Neural cell (in vitro differentiated cells): ENCODE measurements at regions not wholly inside any gene's neighbourhood (a gene's known extent, or its start where the extent isn't known, plus 50 kb on each side); places are given as distances from the start of the nearest gene placed in this dataset.

Experiments used
- H2AFZ ChIP-seq: fragments of 200-600, 300-800 bp; sonication (generic), shearing (Covaris generic); 2 replicates; pipeline ENCODE4 v1.6.0; 2014; ENCODE audit warnings: low read depth, mild to moderate bottlenecking, antibody characterized with exemption, low read length, moderate library complexity
- H3F3A ChIP-seq: fragments of 200-600 bp; shearing (Covaris generic); 2 replicates; pipeline ENCODE4 v1.6.1; 2016; ENCODE audit warnings: mild to moderate bottlenecking, moderate library complexity, mixed read lengths, antibody characterized with exemption, low read length; ENCODE audit not compliant: insufficient read depth, poor library complexity, severe bottlenecking
- H3K27ac ChIP-seq: fragments of 200-600, 300-800 bp; sonication (generic), shearing (Covaris generic); 2 replicates; pipeline ENCODE4 v1.5.1; 2014; ENCODE audit warnings: mild to moderate bottlenecking, low read length, moderate library complexity
- H3K27me3 ChIP-seq: fragments of 300-800, 200-600 bp; sonication (generic), shearing (Covaris generic); 2 replicates; pipeline ENCODE4 v1.6.0; 2014; ENCODE audit warnings: mild to moderate bottlenecking, low read depth, low read length, moderate library complexity; ENCODE audit not compliant: insufficient read depth
- H3K36me3 ChIP-seq: fragments of 300-800, 200-600 bp; sonication (generic), shearing (Covaris generic); 2 replicates; pipeline ENCODE4 v1.5.1; 2014; ENCODE audit warnings: mild to moderate bottlenecking, antibody characterized with exemption, low read length, moderate library complexity; ENCODE audit not compliant: insufficient read depth
- H3K4me2 ChIP-seq: fragments of 300-800, 200-600 bp; sonication (generic), shearing (Covaris generic); 2 replicates; pipeline ENCODE4 v1.6.0; 2014; ENCODE audit warnings: mild to moderate bottlenecking, low read length
- H3K4me3 ChIP-seq: fragments of 300-800, 200-600 bp; sonication (generic), shearing (Covaris generic); 2 replicates; pipeline ENCODE4 v1.5.1; 2014; ENCODE audit warnings: mild to moderate bottlenecking, low read length, moderate library complexity
- H3K79me2 ChIP-seq: fragments of 200-600 bp; shearing (Covaris generic); replicated peaks from 2 replicates; pipeline ENCODE4 v1.6.0; 2014; ENCODE audit warnings: mild to moderate bottlenecking, low read length, moderate library complexity; ENCODE audit not compliant: insufficient read depth
- H3K9ac ChIP-seq: fragments of 300-800, 200-600 bp; sonication (generic), shearing (Covaris generic); 2 replicates; pipeline ENCODE4 v1.6.1; 2016; ENCODE audit warnings: mild to moderate bottlenecking, low read length, mixed read lengths
- H3K9me2 ChIP-seq: fragments of 200-600 bp; shearing (Covaris generic); 2 replicates; pipeline ENCODE4 v1.6.1; 2016; ENCODE audit warnings: mild to moderate bottlenecking, low read length, mixed read lengths; ENCODE audit not compliant: insufficient read depth
- H3K9me3 ChIP-seq: fragments of 200-600, 300-800 bp; sonication (generic), shearing (Covaris generic); 2 replicates; pipeline ENCODE4 v1.6.1; 2016; ENCODE audit warnings: mild to moderate bottlenecking, mixed run types, low read length, moderate library complexity, mixed read lengths
- H4K20me1 ChIP-seq: fragments of 200-600 bp; shearing (Covaris generic); 2 replicates; pipeline ENCODE4 v1.6.1; 2016; ENCODE audit warnings: mild to moderate bottlenecking, mixed run types; ENCODE audit not compliant: insufficient read depth
- EP300 ChIP-seq: fragments of 450-650 bp; conservative IDR thresholded peaks from 2 replicates; pipeline ENCODE4 v1.6.1; 2014; ENCODE audit warnings: antibody characterized with exemption, mild to moderate bottlenecking, moderate library complexity; ENCODE audit not compliant: poor library complexity, severe bottlenecking
- MXI1 ChIP-seq: fragments of 450-650 bp; conservative IDR thresholded peaks from 2 replicates; pipeline ENCODE4 v1.6.1; 2014; ENCODE audit warnings: antibody characterized with exemption, mild to moderate bottlenecking; ENCODE audit not compliant: poor library complexity, severe bottlenecking
- POLR2AphosphoS5 ChIP-seq: IDR thresholded peaks from 2 replicates; pipeline ENCODE4 v1.6.1; 2012
- SMC3 ChIP-seq: fragments of 450-650 bp; conservative IDR thresholded peaks from 2 replicates; pipeline ENCODE4 v1.6.1; 2014; ENCODE audit warnings: antibody characterized with exemption, mild to moderate bottlenecking, moderate library complexity; ENCODE audit not compliant: poor library complexity
- TAF1 ChIP-seq: IDR thresholded peaks from 2 replicates; pipeline ENCODE4 v1.6.1; 2012; ENCODE audit warnings: low read depth
- TF ChIP-seq, protein P1 (sequence below): fragments of 450-650 bp; IDR thresholded peaks from 2 replicates; pipeline ENCODE4 v1.5.1; 2014; ENCODE audit warnings: antibody characterized with exemption, mild to moderate bottlenecking, moderate library complexity; ENCODE audit not compliant: poor library complexity, severe bottlenecking
- TF ChIP-seq, protein P2 (sequence below): IDR thresholded peaks from 2 replicates; pipeline ENCODE4 v1.6.1; 2012; ENCODE audit warnings: borderline replicate concordance

DNA sequence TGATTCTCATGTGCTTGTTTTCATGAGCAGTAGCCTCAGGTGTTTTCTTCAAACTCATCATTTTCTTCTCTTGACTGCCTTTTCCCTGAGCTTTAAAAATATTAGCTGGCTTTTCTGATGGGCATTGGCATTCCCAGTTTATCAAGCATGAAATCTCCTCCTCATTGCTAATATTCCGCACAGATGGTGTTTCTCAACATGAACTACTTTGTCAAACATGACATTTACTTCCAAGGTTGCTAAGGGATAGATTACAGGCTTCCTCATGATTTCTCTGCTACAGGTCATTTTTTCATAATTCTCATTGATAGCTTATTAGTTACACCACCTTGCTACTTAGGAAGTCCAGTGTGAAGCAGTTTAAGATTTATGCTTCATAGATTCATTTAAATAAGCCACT is 1116.9 kb upstream of the CNTNAP5 start:
- H3K9me3 ChIP-seq, result no peaks in the 10 kb centered on the region
- H3K9me2 ChIP-seq, result no peaks in the 10 kb centered on the region
- TF ChIP-seq, protein P1, sequence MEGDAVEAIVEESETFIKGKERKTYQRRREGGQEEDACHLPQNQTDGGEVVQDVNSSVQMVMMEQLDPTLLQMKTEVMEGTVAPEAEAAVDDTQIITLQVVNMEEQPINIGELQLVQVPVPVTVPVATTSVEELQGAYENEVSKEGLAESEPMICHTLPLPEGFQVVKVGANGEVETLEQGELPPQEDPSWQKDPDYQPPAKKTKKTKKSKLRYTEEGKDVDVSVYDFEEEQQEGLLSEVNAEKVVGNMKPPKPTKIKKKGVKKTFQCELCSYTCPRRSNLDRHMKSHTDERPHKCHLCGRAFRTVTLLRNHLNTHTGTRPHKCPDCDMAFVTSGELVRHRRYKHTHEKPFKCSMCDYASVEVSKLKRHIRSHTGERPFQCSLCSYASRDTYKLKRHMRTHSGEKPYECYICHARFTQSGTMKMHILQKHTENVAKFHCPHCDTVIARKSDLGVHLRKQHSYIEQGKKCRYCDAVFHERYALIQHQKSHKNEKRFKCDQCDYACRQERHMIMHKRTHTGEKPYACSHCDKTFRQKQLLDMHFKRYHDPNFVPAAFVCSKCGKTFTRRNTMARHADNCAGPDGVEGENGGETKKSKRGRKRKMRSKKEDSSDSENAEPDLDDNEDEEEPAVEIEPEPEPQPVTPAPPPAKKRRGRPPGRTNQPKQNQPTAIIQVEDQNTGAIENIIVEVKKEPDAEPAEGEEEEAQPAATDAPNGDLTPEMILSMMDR, result no peak
- TF ChIP-seq SMC3 (no peak), POLR2AphosphoS5 (peak; percentile 28), EP300 (peak; percentile 26)
- TF ChIP-seq, protein P2, sequence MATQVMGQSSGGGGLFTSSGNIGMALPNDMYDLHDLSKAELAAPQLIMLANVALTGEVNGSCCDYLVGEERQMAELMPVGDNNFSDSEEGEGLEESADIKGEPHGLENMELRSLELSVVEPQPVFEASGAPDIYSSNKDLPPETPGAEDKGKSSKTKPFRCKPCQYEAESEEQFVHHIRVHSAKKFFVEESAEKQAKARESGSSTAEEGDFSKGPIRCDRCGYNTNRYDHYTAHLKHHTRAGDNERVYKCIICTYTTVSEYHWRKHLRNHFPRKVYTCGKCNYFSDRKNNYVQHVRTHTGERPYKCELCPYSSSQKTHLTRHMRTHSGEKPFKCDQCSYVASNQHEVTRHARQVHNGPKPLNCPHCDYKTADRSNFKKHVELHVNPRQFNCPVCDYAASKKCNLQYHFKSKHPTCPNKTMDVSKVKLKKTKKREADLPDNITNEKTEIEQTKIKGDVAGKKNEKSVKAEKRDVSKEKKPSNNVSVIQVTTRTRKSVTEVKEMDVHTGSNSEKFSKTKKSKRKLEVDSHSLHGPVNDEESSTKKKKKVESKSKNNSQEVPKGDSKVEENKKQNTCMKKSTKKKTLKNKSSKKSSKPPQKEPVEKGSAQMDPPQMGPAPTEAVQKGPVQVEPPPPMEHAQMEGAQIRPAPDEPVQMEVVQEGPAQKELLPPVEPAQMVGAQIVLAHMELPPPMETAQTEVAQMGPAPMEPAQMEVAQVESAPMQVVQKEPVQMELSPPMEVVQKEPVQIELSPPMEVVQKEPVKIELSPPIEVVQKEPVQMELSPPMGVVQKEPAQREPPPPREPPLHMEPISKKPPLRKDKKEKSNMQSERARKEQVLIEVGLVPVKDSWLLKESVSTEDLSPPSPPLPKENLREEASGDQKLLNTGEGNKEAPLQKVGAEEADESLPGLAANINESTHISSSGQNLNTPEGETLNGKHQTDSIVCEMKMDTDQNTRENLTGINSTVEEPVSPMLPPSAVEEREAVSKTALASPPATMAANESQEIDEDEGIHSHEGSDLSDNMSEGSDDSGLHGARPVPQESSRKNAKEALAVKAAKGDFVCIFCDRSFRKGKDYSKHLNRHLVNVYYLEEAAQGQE, result peak; percentile 76
- H3K27ac ChIP-seq, result no peak overlapping the region
- no peak overlapping the region for H3K4me3 ChIP-seq
- H3K79me2 ChIP-seq, result no peaks in the 10 kb centered on the region
- no peak overlapping the region for H2AFZ ChIP-seq
- no peaks in the 10 kb centered on the region for H3K27me3 ChIP-seq
- no peaks in the 10 kb centered on the region for H3K36me3 ChIP-seq
- H3F3A ChIP-seq, result no peaks in the 10 kb centered on the region
- H4K20me1 ChIP-seq, result no peaks in the 10 kb centered on the region
- H3K4me2 ChIP-seq, result no peak overlapping the region
- H3K9ac ChIP-seq, result no peak overlapping the region

DNA sequence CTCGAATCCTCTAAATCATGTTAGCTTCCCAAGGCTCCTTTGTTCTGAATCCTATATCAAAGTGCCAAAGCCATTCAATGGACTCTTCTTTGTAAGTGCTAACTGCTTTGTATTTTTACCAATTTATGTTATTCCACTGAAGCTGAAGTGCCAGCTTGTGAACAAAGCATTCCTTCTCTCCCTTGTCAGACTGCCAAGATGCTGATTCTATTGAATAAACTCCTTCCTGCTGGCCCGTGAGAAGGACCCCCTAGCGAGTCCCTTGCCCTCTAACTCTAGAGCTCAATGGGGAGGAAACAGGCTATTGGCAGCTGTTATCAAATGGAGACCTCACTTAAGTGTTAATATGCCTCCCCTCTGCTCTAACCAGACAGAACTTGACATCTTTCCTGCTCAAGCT is 1097.9 kb upstream of the CNTNAP5 start:
- no peak overlapping the region for H3K4me2 ChIP-seq
- H4K20me1 ChIP-seq, result no peaks in the 10 kb centered on the region
- peak overlapping the region; percentile 61 for H3K27ac ChIP-seq
- no peaks in the 10 kb centered on the region for H3K79me2 ChIP-seq
- no peak overlapping the region for H2AFZ ChIP-seq
- peak overlapping the region; percentile 12 for H3K4me3 ChIP-seq
- H3K27me3 ChIP-seq, result no peaks in the 10 kb centered on the region
- H3K9me2 ChIP-seq, result no peaks in the 10 kb centered on the region
- TF ChIP-seq, protein P2, result peak; percentile 66
- TF ChIP-seq POLR2AphosphoS5 (peak; percentile 76), EP300 (peak; percentile 85), TAF1 (no peak), MXI1 (no peak)
- peak overlapping the region; percentile 10 for H3K9ac ChIP-seq
- H3K9me3 ChIP-seq, result peaks cover 2% of the 10 kb centered on the region
- no peaks in the 10 kb centered on the region for H3K36me3 ChIP-seq
- H3F3A ChIP-seq, result no peaks in the 10 kb centered on the region
